ENCODE measurements at regions not wholly inside any gene's neighbourhood (a gene's known extent, or its start where the extent isn't known, plus 50 kb on each side); places are given as distances from the start of the nearest gene placed in this dataset.

DNA sequence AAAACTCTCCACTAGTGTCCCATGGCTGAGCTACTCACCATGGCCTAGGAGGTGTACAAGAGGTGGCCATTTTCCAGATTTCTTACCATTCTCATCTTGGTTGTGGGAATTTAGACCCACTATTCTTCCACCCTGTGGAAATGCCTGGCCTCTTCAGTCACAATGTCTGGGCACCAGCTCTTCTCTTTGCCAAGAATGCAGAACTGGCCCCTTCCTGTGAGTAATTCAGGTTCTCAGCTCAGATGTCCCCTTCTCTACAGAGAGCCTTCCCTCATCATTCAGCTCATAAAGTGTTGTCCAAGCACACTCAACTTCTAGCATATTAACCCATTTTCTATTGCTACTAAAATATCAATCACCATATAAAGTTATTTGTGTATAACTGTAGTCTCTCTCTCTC, 575.5 kb upstream of the KCNMB2 start:
- Histone ChIP-seq H3K18ac (ENCODE audit: extremely low read depth, low read length) (no peak overlapping the region), H2BK120ac (replicated peaks; ENCODE audit: low read depth, low read length) (no peak overlapping the region), H3K27me3 (replicated peaks in 1 of 4; ENCODE audit: control insufficient read depth in 3 of 4, extremely low read depth in 1 of 4, insufficient read depth in 3 of 4, low read length in 3 of 4) (no peaks in the 10 kb centered on the region), H3K23me2 (ENCODE audit: low read depth, low read length) (no peaks in the 10 kb centered on the region), H3K14ac (ENCODE audit: insufficient read length) (no peak overlapping the region), H2BK15ac (ENCODE audit: low read length) (no peak overlapping the region), H2BK5ac (ENCODE audit: low read depth, low read length) (no peak overlapping the region), H4K8ac (ENCODE audit: extremely low read depth, insufficient read depth, low read length) (no peak overlapping the region), H3K4ac (replicated peaks; ENCODE audit: insufficient read length, low read depth, low read length) (no peak overlapping the region), H3K4me3 (ENCODE audit: extremely low read depth in 1 of 4, insufficient read depth in 2 of 4, low read depth in 3 of 4, low read length in 4 of 4) (no peak overlapping the region), H3K56ac (replicated peaks; ENCODE audit: insufficient read length, low read depth, low read length) (no peak overlapping the region), H4K91ac (replicated peaks; ENCODE audit: insufficient read length, low read length) (no peak overlapping the region), H3K4me2 (ENCODE audit: insufficient read depth in 1 of 2, low read depth in 2 of 2, low read length in 2 of 2) (no peak overlapping the region), H2BK20ac (ENCODE audit: low read length) (no peak overlapping the region), H4K5ac (ENCODE audit: insufficient read length, low read depth, low read length) (no peak overlapping the region), H3K79me1 (ENCODE audit: low read depth, low read length) (no peaks in the 10 kb centered on the region), H3K9ac (replicated peaks in 1 of 4; ENCODE audit: extremely low read depth in 1 of 4, low read depth in 3 of 4, low read length in 3 of 4) (no peak overlapping the region), H2AFZ (ENCODE audit: low read length) (no peak overlapping the region), H2AK5ac (ENCODE audit: low read depth, low read length) (no peak overlapping the region), H3K23ac (ENCODE audit: insufficient read length) (no peak overlapping the region), H4K20me1 (replicated peaks in 1 of 2; ENCODE audit: control insufficient read depth in 1 of 2, insufficient read depth in 2 of 2, low read length in 2 of 2) (no peaks in the 10 kb centered on the region), H3K27ac (ENCODE audit: low read depth, low read length) (no peak overlapping the region), H2BK12ac (ENCODE audit: low read depth, low read length) (no peak overlapping the region), H3K36me3 (ENCODE audit: control insufficient read depth in 2 of 4, insufficient read depth in 4 of 4, low read length in 3 of 4) (no peaks in the 10 kb centered on the region), H3K4me1 (replicated peaks in 1 of 4; ENCODE audit: control insufficient read depth in 3 of 4, insufficient read depth in 4 of 4, low read length in 3 of 4) (no peaks in the 10 kb centered on the region), H3K9me3 (ENCODE audit: insufficient read depth in 2 of 2, low read depth in 1 of 2, low read length in 1 of 2) (no peaks in the 10 kb centered on the region), H3K79me2 (ENCODE audit: control insufficient read depth in 1 of 2, insufficient read depth in 2 of 2, low read length in 2 of 2) (no peaks in the 10 kb centered on the region)
- POLR2A ChIA-PET (ENCODE audit: partially characterized antibody), result no interaction called here
- no peak for FAIRE-seq
- DNase-seq (ENCODE audit: low read depth in 1 of 2, low spot score in 2 of 2), result no peak
- CTCF ChIA-PET (ENCODE audit: partially characterized antibody), result interaction anchor here (1.4 to 1.5 kb wide), 2 partner anchors 20 to 425 kb away, joined by 5 read pairs; no protein-coding TSS in a partner anchor
- TF ChIP-seq, protein P1, sequence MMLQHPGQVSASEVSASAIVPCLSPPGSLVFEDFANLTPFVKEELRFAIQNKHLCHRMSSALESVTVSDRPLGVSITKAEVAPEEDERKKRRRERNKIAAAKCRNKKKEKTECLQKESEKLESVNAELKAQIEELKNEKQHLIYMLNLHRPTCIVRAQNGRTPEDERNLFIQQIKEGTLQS (IDR thresholded peaks at IDR 0.05; ENCODE audit: insufficient read depth, low read depth, low read length), result no peak
- TF ChIP-seq, protein P2, sequence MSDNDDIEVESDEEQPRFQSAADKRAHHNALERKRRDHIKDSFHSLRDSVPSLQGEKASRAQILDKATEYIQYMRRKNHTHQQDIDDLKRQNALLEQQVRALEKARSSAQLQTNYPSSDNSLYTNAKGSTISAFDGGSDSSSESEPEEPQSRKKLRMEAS (IDR thresholded peaks at IDR 0.05), result no peak
- TF ChIP-seq, protein P3, sequence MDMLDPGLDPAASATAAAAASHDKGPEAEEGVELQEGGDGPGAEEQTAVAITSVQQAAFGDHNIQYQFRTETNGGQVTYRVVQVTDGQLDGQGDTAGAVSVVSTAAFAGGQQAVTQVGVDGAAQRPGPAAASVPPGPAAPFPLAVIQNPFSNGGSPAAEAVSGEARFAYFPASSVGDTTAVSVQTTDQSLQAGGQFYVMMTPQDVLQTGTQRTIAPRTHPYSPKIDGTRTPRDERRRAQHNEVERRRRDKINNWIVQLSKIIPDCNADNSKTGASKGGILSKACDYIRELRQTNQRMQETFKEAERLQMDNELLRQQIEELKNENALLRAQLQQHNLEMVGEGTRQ (IDR thresholded peaks at IDR 0.05; ENCODE audit: low read length), result no peak
- TF ChIP-seq BRCA1 (IDR thresholded peaks at IDR 0.05; ENCODE audit: low read depth, low read length), result no peak
- no peak for TF ChIP-seq NANOG (IDR thresholded peaks at IDR 0.05; ENCODE audit: insufficient read depth, low read depth, low read length, poor library complexity, severe bottlenecking)
- no peak for TF ChIP-seq RBBP5 (IDR thresholded peaks at IDR 0.05; ENCODE audit: borderline replicate concordance, low read depth, low read length)
- no peak for TF ChIP-seq TBP (IDR thresholded peaks at IDR 0.05; ENCODE audit: low read depth, low read length)
- no peak for TF ChIP-seq KDM4A (IDR thresholded peaks at IDR 0.05; ENCODE audit: low read depth, low read length, severe bottlenecking)
- TF ChIP-seq BCL11A (IDR thresholded peaks at IDR 0.05; ENCODE audit: low read depth in 2 of 2, low read length in 2 of 2), result no peak
- TF ChIP-seq MAFK (IDR thresholded peaks at IDR 0.05; ENCODE audit: low read depth, low read length), result no peak
- TF ChIP-seq EGR1 (IDR thresholded peaks at IDR 0.05; ENCODE audit: borderline replicate concordance, low read depth, low read length), result no peak
- TF ChIP-seq CREB1 (IDR thresholded peaks at IDR 0.05), result no peak
- no peak for TF ChIP-seq KDM5A (IDR thresholded peaks at IDR 0.05; ENCODE audit: low read length)
